Stimulated activated CD8-positive, alpha-beta memory T cell treated with anti-CD3 and anti-CD28 coated beads, Interleukin-2, amount 100 ng/mL, for 48 hours (primary cell): ENCODE measurements at regions not wholly inside any gene's neighbourhood (a gene's known extent, or its start where the extent isn't known, plus 50 kb on each side); places are given as distances from the start of the nearest gene placed in this dataset.
A peak's percentile ranks its signal among the peaks of the same experiment; 100 is the strongest.

Experiments used
- DNase-seq, 2 donors: peaks; one replicate each; pipeline ENCODE4 v3.0.0-alpha.2; 2020; ENCODE audit warnings: low read depth in 2 of 2

DNA sequence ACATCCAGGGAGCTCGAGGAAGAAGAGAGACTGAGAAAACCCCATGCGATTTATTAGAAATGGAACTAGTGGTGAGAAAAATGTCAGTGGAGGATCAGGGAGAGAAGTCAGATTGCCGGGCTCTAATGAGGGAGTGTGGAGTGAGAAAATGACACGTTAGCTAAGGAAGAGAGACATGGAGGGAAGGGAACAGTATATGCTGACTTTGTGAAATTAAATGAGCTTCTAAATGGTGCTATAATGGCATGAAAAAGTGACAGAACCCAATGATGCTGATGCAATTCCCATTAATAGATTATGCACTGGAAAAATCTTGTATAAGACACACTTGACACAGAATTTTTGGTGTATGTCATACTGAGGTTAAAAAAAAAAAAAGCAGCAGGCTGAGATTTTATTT, 112.6 kb downstream of the HSPH1 start:
- no peak for DNase-seq

DNA sequence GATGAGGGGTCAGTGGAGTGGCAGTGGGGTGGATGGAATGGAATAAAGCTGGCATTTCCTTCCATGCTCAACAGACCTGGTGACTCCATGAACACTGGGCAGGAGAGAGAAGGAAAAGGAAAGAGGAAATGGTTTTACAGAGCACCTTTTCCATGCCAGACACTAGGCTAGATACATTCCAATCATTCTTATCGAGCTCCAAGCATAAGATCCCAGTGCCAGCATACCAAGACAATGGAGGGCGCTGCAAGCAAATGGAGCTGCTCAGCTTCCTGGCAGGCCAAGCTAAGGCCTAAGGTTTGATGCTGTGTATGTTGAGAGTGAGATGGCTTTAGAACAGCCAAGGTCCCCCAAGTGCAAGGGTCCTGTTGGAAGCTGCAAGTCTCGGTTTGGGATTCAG, 113.2 kb downstream of the HSPH1 start:
- no peak for DNase-seq

DNA sequence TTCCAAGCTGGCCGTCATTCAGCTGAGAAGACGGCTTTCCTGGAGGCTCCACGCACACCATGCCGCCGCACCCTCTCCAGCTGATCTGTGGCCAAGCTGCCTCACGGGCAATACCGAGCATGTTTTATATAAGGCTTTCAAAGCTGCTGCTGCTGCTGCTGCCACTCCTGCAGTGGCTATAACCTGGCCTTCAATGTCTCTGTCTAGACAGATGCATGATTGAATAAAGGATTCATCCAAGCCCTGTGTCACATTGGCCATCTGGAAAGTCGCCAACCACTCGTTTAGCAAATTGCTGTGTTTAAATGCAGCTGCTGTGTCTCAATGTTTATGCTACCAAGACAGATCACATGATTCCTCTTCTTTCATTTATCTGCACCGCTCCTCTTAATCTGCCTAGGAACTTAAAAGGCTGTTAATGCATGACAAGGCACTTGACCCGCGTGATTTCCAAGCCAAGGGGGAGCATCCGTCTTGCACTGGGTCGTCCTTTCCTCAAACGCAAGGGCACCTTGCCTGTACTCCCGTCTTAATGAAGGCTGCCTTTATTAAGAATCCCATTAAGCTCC, 114.3 kb downstream of the TEX26 start:
- DNase-seq = no peak

DNA sequence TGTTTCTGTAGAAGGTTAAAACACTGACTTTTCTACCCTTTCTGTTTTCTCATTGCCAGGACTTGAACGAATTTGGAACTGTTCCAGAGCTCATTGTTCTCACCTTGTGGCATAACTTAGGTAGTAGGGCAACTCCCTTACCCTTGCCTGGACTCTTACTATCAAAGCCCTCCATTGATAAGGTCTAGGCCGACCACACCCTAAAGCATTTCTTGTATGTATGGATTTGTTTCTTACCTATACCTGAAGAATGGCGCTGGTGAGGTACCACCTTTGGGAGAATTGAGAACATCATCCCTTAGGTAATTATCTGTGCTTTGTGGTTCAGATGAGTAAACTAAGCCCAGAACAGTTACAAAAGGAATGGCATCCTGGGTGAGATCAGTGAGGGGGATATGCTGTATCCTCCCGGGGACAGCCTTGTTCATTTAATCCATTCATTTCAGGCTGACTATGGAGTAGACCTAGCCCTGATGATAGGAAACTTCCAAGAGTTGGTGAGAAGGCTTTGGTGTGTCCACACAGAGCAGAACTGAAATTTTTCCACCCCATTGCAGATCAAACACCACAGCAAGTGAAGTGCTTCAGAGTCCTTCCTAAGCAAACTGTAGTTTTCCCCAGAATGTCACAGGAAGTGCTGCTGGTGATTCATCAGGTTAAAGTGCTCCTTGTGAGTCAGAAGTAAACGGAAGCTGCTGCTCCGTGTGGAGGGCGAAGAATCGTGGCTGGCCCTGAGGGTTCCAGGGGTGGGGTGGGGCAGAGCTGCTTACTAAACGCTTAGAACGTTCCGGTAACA, 113.0 kb downstream of the TEX26 start:
- DNase-seq = peak; percentile 65 to 72

DNA sequence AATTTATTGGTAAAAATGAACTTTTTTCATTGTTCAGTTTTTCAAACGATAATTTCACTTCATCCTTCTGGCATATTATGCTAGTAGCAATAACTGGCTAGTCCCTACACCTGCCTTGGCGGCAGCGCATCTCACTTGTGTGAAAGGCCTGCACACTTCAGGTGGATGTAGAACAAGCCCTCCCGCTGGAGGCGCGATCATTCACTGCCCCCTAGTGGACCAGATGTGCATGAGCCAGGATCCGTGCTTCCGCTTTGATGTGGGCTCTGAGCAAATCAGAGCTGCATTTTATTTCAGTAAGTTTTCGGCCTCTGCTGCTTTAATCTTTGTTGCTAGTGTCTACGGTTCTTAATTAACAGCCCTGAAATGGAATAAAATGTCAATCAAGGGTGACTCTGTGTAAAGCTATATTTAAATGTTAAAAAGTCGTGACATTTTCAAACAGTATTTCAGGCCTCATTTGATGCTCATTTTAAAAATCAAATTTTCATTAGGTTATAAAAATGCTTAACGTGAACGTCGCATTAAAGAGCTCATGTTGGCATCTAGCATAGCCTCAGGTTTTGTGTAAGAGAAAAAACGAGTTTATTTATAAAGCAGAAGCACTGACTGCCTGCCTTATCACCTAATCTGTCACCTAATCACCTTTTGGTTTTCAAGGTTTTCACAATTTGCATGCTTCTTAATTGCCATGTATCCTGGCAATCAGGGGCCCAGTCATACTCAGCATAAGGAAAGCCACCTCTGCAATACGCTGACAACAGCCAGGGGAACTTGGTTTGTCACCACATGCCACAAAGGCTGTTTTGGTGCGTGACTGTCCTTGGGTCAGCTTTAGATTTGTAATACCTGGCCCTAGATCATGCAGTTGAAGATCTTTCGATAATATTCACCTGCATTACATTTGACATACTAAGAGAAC, 112.2 kb downstream of the TEX26 start:
- DNase-seq = peak; percentile 57 to 76

DNA sequence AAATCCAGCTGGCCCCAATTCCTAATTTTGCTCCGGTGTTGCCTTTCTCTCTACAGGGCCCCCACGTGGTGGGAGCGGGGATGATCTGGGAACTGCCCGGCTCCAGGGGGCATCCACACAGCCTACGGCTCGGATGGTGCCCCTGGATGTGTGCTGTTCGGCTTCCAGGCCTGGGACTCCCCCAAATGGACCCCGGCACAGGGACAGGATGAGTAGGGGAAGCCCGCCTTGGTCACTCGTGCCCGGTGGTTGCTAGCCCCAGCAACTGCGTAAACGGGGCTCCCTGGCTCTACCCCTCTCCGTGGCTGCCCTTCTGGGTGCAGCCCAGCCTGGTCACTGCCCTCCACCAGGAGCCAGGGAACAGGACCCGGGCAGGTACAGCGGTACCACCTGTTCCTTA, 111.5 kb downstream of the TEX26 start:
- DNase-seq = no peak

DNA sequence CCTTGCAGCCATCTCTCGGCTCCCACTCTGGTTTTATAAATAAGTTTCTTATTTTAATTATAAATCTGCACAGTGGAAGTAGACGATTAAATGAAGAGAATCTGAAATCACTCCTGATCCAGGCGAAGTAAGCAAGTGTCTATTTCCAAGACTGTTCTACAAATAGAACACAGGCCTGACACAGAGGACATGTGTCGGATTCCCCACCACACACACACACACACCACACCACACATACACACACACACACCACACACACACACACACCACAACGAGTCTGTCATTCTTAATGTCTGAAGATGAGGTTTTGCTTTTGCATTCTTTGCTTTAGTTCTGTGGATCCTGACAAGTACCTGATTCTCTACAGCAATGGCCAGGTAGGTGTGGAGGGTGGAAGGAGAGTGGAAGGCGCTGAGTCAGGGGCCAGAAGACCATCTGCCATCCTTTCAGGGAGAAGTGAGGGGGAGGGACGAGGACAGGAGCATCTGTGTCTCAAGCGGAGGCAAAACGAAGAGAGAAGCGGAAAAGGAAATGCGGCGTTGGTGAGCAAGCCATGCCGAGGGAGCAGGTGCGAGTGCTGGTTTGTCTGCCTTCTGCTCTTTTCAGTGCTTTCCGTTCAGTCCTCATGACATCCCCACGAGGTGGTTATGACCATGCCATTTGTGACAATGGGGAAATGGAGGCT, 110.2 kb downstream of the TEX26 start:
- no peak for DNase-seq

DNA sequence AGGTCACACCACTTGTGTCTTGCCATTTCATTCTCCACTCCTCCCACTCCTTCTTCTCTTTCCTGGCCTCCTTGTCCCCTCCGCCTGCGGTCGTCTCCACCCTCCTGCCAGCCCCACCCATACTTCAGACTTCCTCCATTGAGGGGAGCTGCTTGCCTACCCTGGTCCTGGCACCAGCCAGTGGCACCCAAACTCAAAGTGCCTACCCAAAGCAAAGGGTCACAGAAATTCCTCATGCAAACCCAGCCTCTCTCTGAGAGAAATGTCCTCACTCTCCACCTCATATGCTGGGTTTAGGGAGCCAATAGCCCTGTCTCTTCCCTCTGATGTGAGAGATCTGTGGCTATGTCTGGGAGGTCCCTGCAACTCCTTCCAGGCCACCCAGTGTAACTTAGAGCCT, 109.6 kb downstream of the TEX26 start:
- DNase-seq = no peak

DNA sequence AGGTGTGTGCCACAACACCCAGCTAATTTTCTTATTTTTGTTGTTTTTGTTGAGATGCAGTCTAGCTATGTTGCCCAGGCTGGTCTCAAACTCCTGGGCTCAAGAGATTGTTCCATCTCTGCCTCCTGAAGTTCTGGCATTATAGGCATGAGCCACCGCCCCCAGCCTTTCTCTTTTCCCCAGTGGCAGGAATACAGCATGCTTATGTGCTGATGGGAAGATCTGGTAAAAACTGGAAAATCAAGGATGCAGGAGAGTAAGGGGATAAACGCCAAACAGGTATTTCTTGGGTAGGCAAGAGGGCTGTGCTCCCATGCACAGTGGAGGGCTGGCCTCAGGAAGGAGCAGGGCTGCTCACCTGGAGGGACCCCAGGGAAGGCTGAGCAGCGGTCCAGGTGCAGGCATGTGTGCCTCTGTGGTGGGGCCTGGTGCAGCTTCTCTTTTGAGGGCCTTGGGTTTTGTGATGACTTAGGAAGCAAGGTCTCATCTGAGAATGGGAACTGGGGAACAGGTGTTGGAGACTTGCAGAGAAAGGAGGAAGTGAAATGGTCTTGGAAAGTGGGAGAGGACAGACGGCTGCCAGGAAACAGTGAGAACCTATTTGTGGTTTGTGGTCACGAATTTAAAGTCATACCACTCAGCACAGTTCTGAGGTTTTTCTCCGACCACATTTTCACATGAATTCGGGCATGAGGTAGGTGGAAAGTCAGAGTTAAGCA, 106.5 kb downstream of the TEX26 start:
- DNase-seq = no peak

DNA sequence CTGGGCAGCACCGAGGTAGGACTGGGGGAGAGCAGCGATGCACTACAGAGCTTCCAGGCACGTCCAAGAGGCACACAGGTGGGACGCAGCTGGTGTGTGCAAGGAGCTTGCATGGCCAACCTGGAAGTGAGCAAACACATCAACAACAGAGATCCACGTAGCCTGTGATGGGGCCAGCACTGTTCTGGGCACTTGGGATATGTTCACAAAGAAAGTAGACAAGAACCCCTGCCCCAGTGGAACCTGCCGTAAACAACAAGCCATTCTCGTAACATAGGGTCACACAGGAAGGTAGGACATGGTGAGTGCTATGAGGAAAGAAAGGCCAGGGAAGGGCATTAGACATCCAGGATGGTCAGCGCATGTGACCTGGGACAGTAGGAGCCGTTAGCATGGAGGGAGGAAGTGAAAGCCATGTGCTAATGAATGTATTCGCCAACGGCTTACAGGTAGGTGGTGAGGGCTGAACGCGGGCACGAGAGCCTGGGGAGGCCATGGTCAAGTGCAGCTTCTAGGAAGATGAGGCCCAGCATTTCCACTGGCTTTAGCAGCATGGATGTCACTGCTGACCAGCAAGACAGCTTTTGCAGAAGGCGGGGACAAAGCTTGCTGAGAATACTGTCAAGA, 105.5 kb downstream of the TEX26 start:
- no peak for DNase-seq

DNA sequence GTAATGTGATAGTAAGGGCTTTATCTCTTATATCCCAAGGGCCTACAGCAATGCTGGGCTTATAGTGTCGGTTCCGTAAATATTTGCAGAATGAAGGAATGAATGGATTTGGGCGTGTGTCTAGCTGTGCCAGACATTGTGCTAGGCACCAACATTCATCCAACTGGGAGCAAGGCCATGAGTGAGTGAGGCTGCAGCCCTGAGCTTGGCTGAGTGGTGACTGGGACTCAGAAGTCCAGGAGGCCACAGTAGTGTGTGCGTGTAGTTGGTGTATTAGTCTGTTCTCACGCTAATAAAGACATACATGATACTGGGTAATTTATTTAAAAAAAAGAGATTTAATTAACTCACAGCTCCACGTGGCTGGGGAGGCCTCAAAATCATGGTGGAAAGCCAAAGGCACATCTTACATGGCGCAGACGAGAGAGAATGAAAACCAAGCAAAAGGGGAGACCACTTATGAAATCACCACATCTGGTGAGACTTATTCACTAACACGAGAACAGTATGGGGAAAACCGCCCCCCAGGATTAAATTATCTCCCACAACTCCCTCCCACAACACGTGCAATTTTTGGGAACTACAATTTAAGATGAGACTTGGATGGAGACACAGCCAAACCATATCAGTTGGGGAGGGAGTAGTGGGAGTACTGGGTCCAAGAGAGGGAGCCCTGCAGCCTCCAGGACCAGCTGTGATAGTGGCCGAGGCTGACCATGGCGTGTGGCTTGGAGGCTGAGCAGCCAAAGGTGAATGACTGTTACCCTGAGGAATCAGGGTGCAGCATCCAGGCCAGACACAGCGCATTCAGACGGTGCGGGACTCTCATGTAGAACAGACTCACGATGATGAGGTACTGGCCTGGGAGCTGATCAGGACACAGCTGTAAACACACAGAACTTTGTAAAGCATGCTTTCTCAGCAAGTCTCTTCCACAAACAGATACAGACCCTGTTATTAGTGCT, 104.6 kb downstream of the TEX26 start:
- no peak for DNase-seq

DNA sequence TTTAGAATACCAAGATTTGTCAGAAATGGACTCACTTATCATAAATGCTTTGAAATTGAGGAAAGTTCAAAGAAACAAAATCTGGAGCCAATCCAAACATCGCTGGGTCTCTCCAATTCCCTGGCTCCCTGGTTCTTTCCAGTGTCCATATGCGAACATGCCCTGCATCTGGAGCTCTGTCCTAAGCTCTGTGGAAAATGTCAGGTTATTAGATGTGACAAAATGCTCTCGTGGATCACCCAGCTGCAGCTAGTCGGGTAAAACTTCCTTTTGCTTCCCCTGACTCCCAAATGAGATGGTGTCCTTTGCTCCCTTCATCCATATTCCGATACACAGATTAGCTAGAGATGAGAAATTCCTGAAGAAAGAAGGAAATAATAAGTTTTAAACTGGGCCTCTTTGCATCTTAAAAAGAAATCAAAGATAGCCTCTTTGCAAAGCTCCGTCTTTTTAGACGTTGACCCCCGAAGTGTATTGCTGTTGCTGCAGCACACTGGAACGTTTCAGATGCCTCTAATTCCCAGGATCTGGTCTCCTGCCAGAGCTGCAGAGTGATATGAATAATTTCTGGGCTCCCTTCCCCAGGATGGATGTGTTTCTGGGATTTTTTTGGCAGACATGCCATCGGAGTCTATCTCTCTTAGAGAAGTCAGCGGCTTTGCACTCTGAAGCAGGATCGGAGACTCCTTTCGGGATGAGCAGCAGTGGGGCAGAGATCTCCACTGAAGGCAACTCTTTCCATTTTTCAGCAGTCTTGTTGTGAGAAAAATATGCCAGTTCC, 102.9 kb downstream of the TEX26 start:
- DNase-seq = no peak

DNA sequence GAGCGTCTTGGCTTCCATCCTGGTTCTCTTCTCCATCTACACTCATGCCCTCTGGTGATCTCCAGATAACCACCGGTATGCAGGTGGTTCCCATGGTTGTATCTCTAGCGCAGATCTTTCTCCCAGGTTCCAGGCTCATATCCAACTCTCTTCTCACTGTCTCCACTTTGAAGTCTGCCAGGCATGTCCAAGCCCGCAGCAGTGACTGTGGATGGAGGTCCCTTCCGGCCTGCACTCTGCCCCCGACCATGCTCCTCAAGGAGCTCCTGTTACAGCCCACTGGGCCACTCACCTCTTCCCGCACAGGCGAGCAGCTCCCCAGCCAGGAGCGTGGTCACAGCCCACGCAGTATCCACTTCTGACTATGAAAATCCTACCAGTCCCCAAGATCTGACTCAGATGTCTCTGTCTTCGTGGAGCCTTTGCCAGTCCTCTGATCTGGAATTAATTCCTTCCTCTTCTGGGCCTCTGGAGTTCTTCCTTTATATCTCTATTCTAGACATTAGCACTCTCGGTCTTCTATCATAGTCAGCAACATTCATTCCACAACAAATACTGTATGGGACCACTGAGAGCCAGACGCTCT, 100.2 kb downstream of the TEX26 start:
- DNase-seq = no peak

DNA sequence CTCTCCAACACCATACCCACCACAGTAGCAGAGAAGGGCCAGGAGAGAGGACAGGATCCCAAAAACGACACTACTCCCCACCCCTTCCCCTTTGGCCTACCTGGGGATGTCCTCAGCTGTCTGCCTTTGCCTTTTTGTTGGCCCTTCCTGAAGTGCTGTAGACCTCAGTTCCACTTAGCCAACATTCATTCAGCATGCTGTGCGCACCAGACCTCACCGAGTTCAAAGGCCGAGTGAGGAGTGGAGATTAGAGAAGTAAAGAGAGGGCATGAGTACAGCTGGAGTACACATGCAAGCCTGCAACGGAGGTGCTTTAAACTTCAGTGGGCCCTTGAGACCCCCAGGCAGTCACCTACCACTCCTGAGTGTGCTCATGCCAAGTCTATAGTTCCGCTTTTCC, 99.0 kb downstream of the TEX26 start:
- DNase-seq = no peak

DNA sequence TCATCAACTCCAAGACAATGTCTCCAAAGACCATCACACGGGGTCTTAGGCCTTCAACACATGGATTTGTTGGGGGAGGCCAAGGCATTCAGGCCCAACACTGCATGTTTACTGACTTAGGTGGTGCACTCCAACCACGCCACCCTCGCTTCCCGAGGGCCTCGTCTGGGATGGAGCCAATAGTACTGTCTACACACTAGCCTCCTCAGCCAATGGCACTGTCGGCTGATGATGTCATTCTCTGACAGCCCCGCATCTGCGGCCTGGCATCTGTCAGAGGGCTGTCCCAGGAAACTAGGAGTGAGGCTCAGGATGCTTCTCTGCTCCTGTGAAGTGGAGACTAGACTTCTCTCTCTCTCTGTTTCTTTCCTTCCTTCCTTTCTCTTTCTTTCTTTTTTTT, 96.6 kb downstream of the TEX26 start:
- no peak for DNase-seq

DNA sequence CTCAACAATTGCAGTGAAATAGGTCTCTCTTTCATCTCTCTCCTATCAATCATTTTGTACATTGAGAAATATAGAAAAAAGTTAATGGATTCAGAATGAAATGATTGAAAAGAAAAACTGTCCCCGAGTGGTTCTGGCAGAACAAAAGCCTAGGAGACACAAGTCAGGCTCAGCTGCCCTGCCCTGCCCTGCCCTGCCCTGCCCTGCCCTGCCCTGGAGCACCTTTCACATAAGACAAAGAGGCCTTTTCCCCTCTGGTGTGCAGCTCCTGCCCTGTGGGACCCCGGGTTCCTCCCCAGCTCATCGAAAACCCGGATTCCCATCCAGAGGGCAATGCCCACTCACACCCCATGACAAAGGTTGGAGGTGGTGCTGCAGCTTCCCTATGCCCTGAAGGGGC, 94.7 kb downstream of the TEX26 start:
- DNase-seq = no peak
